A673 (cell line): ENCODE measurements at regions not wholly inside any gene's neighbourhood (a gene's known extent, or its start where the extent isn't known, plus 50 kb on each side); places are given as distances from the start of the nearest gene placed in this dataset.

Source experiments
- EZH2 ChIP-seq: fragments of 200-600 bp; sonication (generic); IDR thresholded peaks from 2 replicates; pipeline ENCODE4 v1.6.1; 2017; ENCODE audit warnings: borderline replicate concordance, low read depth, mild to moderate bottlenecking, mixed read lengths, antibody characterized with exemption, low read length; ENCODE audit not compliant: poor library complexity, severe bottlenecking
- TF ChIP-seq, protein P1 (sequence below): fragments of 300-800, 200-600 bp; sonication (generic); conservative IDR thresholded peaks from 2 replicates; pipeline ENCODE4 v1.5.1; 2017; ENCODE audit warnings: low read depth, mild to moderate bottlenecking, antibody characterized with exemption, low read length, moderate library complexity, mixed read lengths

DNA sequence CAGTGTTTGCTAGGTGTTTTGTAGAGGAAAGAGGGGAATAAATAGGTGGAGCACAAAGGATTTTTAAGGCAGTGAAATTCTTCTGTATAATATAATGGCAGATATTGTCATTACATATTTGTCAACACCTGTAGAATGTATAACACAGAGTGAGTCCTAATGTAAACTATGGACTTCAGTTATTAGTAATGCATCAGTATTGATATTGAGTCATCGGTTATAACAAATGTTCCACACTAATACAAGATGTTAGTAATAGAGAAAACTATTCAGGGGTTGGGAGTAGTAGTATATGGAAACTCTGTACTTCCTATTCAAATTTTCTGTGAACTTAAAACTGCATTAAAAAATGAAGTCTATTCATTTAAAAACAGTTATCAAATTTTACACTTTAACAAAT is 299.2 kb downstream of the UBE3D start:
- TF ChIP-seq, protein P1, sequence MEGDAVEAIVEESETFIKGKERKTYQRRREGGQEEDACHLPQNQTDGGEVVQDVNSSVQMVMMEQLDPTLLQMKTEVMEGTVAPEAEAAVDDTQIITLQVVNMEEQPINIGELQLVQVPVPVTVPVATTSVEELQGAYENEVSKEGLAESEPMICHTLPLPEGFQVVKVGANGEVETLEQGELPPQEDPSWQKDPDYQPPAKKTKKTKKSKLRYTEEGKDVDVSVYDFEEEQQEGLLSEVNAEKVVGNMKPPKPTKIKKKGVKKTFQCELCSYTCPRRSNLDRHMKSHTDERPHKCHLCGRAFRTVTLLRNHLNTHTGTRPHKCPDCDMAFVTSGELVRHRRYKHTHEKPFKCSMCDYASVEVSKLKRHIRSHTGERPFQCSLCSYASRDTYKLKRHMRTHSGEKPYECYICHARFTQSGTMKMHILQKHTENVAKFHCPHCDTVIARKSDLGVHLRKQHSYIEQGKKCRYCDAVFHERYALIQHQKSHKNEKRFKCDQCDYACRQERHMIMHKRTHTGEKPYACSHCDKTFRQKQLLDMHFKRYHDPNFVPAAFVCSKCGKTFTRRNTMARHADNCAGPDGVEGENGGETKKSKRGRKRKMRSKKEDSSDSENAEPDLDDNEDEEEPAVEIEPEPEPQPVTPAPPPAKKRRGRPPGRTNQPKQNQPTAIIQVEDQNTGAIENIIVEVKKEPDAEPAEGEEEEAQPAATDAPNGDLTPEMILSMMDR: no peak
- no peak for TF ChIP-seq EZH2
